ENCODE measurements at regions not wholly inside any gene's neighbourhood (a gene's known extent, or its start where the extent isn't known, plus 50 kb on each side); places are given as distances from the start of the nearest gene placed in this dataset.

DNA sequence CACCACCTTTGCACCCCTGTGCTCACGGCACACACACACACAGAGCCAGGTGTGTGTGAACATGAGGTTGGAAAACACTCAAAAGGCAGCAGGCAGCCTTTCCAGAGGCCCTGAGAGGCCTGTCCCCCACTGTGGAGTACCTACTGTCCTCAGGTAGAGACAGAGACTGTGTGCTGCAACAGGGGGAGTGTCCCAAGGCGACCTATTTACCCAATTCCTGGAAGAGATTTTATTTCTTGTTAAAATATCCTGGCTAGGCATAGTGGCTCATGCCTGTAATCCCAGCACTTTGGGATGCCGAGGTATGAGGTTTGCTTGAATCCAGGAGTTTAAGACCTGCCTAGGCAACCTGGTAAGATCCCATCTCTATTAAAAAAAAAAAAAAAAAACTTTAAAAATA lies 108.5 kb downstream of the COPRS start:
- Histone ChIP-seq H4K12ac (ENCODE audit: low read depth, low read length) (no peak overlapping the region), H2AFZ (ENCODE audit: insufficient read depth, low read length, poor library complexity) (no peak overlapping the region), H3K79me2 (ENCODE audit: control insufficient read depth, insufficient read depth, low read length, poor library complexity) (no peaks in the 10 kb centered on the region), H3K9ac (ENCODE audit: low read length) (no peak overlapping the region), H3K36me3 (ENCODE audit: control insufficient read depth in 1 of 2, insufficient read depth in 2 of 2, low read length in 2 of 2) (no peaks in the 10 kb centered on the region), H2BK120ac (ENCODE audit: insufficient read depth, low read length, poor library complexity) (peak overlapping the region; percentile 46), H3K14ac (ENCODE audit: low read length) (no peak overlapping the region), H3K27me3 (ENCODE audit: insufficient read depth, low read length) (no peaks in the 10 kb centered on the region), H3K9me3 (ENCODE audit: insufficient read depth, low read depth, low read length) (no peaks in the 10 kb centered on the region), H2BK12ac (ENCODE audit: low read length) (no peak overlapping the region), H3K4me1 (ENCODE audit: control insufficient read depth in 1 of 2, insufficient read depth in 2 of 2, low read length in 2 of 2) (peaks cover 8 to 14% of the 10 kb centered on the region in 2 experiments), H3K79me1 (ENCODE audit: low read length) (peaks cover 2% of the 10 kb centered on the region), H3K27ac (ENCODE audit: low read depth, low read length) (no peak overlapping the region), H3K4me3 (ENCODE audit: low read depth, low read length) (no peak overlapping the region), H3K4me2 (ENCODE audit: low read length) (no peak overlapping the region), H4K8ac (ENCODE audit: low read depth, low read length) (no peak overlapping the region), H3K18ac (ENCODE audit: low read length) (no peak overlapping the region), H2AK5ac (ENCODE audit: low read length) (peak overlapping the region; percentile 29), H2BK5ac (ENCODE audit: low read depth, low read length, poor library complexity) (no peak overlapping the region), H4K91ac (ENCODE audit: low read depth, low read length) (peak overlapping the region; percentile 28), H3K23ac (ENCODE audit: low read length) (no peak overlapping the region), H3K4ac (ENCODE audit: low read depth, low read length) (no peak overlapping the region)
- no CpG with 5 or more reads among the region's 3 CpGs for WGBS (ENCODE audit: extremely low coverage, insufficient coverage, insufficient read length)
- DNase-seq: peak in 1 of 2 donors; percentile 30

DNA sequence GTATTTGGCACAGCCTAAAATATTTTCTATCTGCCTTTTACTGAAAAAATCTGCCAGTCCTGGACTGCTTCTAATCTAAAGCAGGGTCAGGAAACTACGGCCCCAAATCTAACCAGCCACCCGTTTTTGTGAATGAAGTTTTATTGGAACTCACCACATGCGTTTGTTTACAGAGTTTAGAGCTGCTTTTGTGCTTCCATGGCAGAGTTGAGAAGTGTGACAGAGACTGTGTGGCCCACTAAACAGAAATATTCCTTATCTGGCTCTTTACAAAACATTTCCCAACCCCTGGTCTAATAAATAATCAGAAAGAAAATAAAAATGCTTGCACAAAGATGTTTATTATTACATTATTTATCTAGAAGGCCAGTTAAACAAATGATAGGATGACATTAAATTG lies 110.2 kb downstream of the COPRS start:
- H4K91ac ChIP-seq (ENCODE audit: low read depth, low read length): no peak overlapping the region
- no peak overlapping the region for H4K12ac ChIP-seq (ENCODE audit: low read depth, low read length)
- no peak overlapping the region for H3K4ac ChIP-seq (ENCODE audit: low read depth, low read length)
- H3K18ac ChIP-seq (ENCODE audit: low read length): no peak overlapping the region
- H2BK120ac ChIP-seq (ENCODE audit: insufficient read depth, low read length, poor library complexity): no peak overlapping the region
- H4K8ac ChIP-seq (ENCODE audit: low read depth, low read length): no peak overlapping the region
- no peak overlapping the region for H3K23ac ChIP-seq (ENCODE audit: low read length)
- no peak overlapping the region for H2AK5ac ChIP-seq (ENCODE audit: low read length)
- no peak overlapping the region for H3K27ac ChIP-seq (ENCODE audit: low read depth, low read length)
- no peak overlapping the region for H2BK12ac ChIP-seq (ENCODE audit: low read length)
- no peak overlapping the region for H2AFZ ChIP-seq (ENCODE audit: insufficient read depth, low read length, poor library complexity)
- no peaks in the 10 kb centered on the region for H3K79me2 ChIP-seq (ENCODE audit: control insufficient read depth, insufficient read depth, low read length, poor library complexity)
- no peaks in the 10 kb centered on the region for H3K9me3 ChIP-seq (ENCODE audit: insufficient read depth, low read depth, low read length)
- no peaks in the 10 kb centered on the region for H3K79me1 ChIP-seq (ENCODE audit: low read length)
- H3K27me3 ChIP-seq (ENCODE audit: insufficient read depth, low read length): no peaks in the 10 kb centered on the region
- H3K36me3 ChIP-seq (ENCODE audit: control insufficient read depth in 1 of 2, insufficient read depth in 2 of 2, low read length in 2 of 2): no peaks in the 10 kb centered on the region
- no peak for DNase-seq
- H3K4me3 ChIP-seq (ENCODE audit: low read depth, low read length): no peak overlapping the region
- H3K14ac ChIP-seq (ENCODE audit: low read length): no peak overlapping the region
- H2BK5ac ChIP-seq (ENCODE audit: low read depth, low read length, poor library complexity): no peak overlapping the region
- no peak overlapping the region for H3K9ac ChIP-seq (ENCODE audit: low read length)
- WGBS (ENCODE audit: extremely low coverage, insufficient coverage, insufficient read length): no CpG with 5 or more reads among the region's 3 CpGs
- H3K4me1 ChIP-seq (ENCODE audit: control insufficient read depth in 1 of 2, insufficient read depth in 2 of 2, low read length in 2 of 2): peaks cover 8% of the 10 kb centered on the region in 2 experiments
- H3K4me2 ChIP-seq (ENCODE audit: low read length): no peak overlapping the region

DNA sequence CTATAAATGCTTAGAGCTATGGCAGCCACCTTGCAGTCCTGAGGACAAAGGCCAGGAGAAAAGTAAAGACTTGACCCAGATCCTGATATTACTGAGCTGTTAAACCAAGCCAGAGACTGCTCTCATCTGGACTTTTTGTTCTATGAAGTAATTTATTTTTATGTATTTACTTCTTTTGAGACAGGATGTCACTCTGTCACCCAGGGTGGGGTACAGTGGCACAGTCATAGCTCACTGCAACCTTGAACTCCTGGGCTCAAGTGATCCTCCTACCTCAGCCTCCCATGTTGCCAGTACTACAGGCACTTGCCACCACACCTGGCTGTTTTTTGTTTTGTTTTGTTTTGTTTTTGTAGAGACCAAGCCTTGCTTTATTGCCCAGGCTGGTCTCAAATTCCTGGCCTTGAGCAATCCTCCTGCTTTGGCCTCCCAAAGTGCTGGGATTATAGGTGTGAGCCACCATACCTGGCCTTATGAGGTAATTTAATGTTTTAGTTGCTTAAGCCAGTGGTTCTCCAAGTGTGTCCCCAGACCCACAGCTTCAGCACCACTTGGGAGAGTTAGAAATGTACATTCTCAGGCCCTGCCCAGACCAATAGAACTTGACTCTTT lies 112.1 kb downstream of the COPRS start:
- Histone ChIP-seq H3K27me3 (ENCODE audit: insufficient read depth, low read length) (no peaks in the 10 kb centered on the region), H2AK5ac (ENCODE audit: low read length) (no peak overlapping the region), H3K18ac (ENCODE audit: low read length) (no peak overlapping the region), H2BK12ac (ENCODE audit: low read length) (no peak overlapping the region), H3K79me1 (ENCODE audit: low read length) (no peaks in the 10 kb centered on the region), H3K4me2 (ENCODE audit: low read length) (no peak overlapping the region), H3K4ac (ENCODE audit: low read depth, low read length) (no peak overlapping the region), H2BK120ac (ENCODE audit: insufficient read depth, low read length, poor library complexity) (no peak overlapping the region), H3K9me3 (ENCODE audit: insufficient read depth, low read depth, low read length) (no peaks in the 10 kb centered on the region), H4K12ac (ENCODE audit: low read depth, low read length) (no peak overlapping the region), H3K14ac (ENCODE audit: low read length) (no peak overlapping the region), H4K8ac (ENCODE audit: low read depth, low read length) (no peak overlapping the region), H3K4me3 (ENCODE audit: low read depth, low read length) (no peak overlapping the region), H3K9ac (ENCODE audit: low read length) (no peak overlapping the region), H2BK5ac (ENCODE audit: low read depth, low read length, poor library complexity) (no peak overlapping the region), H4K91ac (ENCODE audit: low read depth, low read length) (no peak overlapping the region), H3K4me1 (ENCODE audit: control insufficient read depth in 1 of 2, insufficient read depth in 2 of 2, low read length in 2 of 2) (peaks cover 5 to 6% of the 10 kb centered on the region in 2 experiments), H3K23ac (ENCODE audit: low read length) (no peak overlapping the region), H3K79me2 (ENCODE audit: control insufficient read depth, insufficient read depth, low read length, poor library complexity) (no peaks in the 10 kb centered on the region), H2AFZ (ENCODE audit: insufficient read depth, low read length, poor library complexity) (no peak overlapping the region), H3K36me3 (ENCODE audit: control insufficient read depth in 1 of 2, insufficient read depth in 2 of 2, low read length in 2 of 2) (no peaks in the 10 kb centered on the region), H3K27ac (ENCODE audit: low read depth, low read length) (no peak overlapping the region)
- peak; percentile 75 to 91 for DNase-seq

DNA sequence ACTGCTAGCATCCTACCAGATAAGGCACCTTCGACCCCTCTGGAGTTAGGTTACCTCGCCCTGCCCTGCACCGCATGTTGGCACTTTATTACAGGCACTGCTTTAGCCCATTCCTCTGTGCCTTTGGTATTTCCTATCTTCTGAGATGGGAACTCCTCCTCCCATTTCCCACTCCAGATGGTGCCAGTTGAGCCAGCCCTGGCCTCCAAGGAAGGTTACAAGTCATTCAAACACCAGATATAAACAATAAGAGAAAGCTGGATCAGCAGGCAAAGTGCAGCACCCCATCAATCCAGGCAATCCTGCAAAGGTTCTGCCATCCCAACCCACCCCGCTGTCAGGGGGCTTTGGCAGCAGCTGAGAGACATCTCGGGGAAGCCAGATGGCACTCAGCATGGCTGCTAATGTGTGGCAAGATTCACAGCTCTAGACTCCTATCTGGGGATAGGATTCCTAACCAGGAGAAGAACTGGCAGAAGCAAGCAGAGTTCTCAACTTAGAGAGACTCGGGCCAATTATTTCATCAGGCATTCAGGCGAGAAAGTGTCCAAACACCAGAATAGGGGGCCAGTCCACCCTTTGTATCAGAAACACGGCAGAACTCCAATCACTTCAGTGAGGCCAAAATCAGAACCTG lies 113.0 kb downstream of the COPRS start:
- Histone ChIP-seq H2AK5ac (ENCODE audit: low read length) (no peak overlapping the region), H4K91ac (ENCODE audit: low read depth, low read length) (no peak overlapping the region), H3K14ac (ENCODE audit: low read length) (no peak overlapping the region), H3K27ac (ENCODE audit: low read depth, low read length) (no peak overlapping the region), H2BK12ac (ENCODE audit: low read length) (no peak overlapping the region), H3K4me3 (ENCODE audit: low read depth, low read length) (no peak overlapping the region), H3K4ac (ENCODE audit: low read depth, low read length) (no peak overlapping the region), H3K4me1 (ENCODE audit: control insufficient read depth in 1 of 2, insufficient read depth in 2 of 2, low read length in 2 of 2) (peaks cover 5 to 6% of the 10 kb centered on the region in 2 experiments), H3K36me3 (ENCODE audit: control insufficient read depth in 1 of 2, insufficient read depth in 2 of 2, low read length in 2 of 2) (no peaks in the 10 kb centered on the region), H3K79me2 (ENCODE audit: control insufficient read depth, insufficient read depth, low read length, poor library complexity) (no peaks in the 10 kb centered on the region), H2BK5ac (ENCODE audit: low read depth, low read length, poor library complexity) (no peak overlapping the region), H3K18ac (ENCODE audit: low read length) (no peak overlapping the region), H3K23ac (ENCODE audit: low read length) (no peak overlapping the region), H3K27me3 (ENCODE audit: insufficient read depth, low read length) (no peaks in the 10 kb centered on the region), H3K9ac (ENCODE audit: low read length) (no peak overlapping the region), H4K12ac (ENCODE audit: low read depth, low read length) (no peak overlapping the region), H3K9me3 (ENCODE audit: insufficient read depth, low read depth, low read length) (no peaks in the 10 kb centered on the region), H3K4me2 (ENCODE audit: low read length) (no peak overlapping the region), H2BK120ac (ENCODE audit: insufficient read depth, low read length, poor library complexity) (no peak overlapping the region), H2AFZ (ENCODE audit: insufficient read depth, low read length, poor library complexity) (no peak overlapping the region), H4K8ac (ENCODE audit: low read depth, low read length) (no peak overlapping the region), H3K79me1 (ENCODE audit: low read length) (no peaks in the 10 kb centered on the region)
- no CpG with 5 or more reads among the region's 8 CpGs for WGBS (ENCODE audit: extremely low coverage, insufficient coverage, insufficient read length)
- DNase-seq: no peak

Measured in trophoblast cell (in vitro differentiated cells and primary cell).